ENCODE measurements at regions not wholly inside any gene's neighbourhood (a gene's known extent, or its start where the extent isn't known, plus 50 kb on each side); places are given as distances from the start of the nearest gene placed in this dataset.

- H3K4me2 ChIP-seq (ENCODE audit: low read length), result no peak overlapping the region
- no peak overlapping the region for H2AFZ ChIP-seq (ENCODE audit: low read depth, low read length)
- no peaks in the 10 kb centered on the region for H3K9me3 ChIP-seq (ENCODE audit: low read length)
- H3K27ac ChIP-seq (ENCODE audit: low read length), result no peak overlapping the region
- TF ChIP-seq REST (IDR thresholded peaks at IDR 0.05; ENCODE audit: borderline replicate concordance) (no peak), SMC3 (conservative IDR thresholded peaks at IDR 0.05; ENCODE audit: poor library complexity) (no peak), CTCF (IDR thresholded peaks at IDR 0.05; ENCODE audit: poor library complexity, severe bottlenecking) (no peak), MXI1 (conservative IDR thresholded peaks at IDR 0.05; ENCODE audit: poor library complexity, severe bottlenecking) (no peak), RAD21 (conservative IDR thresholded peaks at IDR 0.05) (no peak), POLR2AphosphoS5 (IDR thresholded peaks at IDR 0.05) (no peak), TAF1 (IDR thresholded peaks at IDR 0.05; ENCODE audit: low read depth) (no peak), EZH2 (IDR thresholded peaks at IDR 0.05; ENCODE audit: borderline replicate concordance, insufficient read depth, low read length, poor library complexity, severe bottlenecking) (no peak), EP300 (conservative IDR thresholded peaks at IDR 0.05; ENCODE audit: poor library complexity, severe bottlenecking) (no peak)
- H3K36me3 ChIP-seq (ENCODE audit: insufficient read depth, low read length), result no peaks in the 10 kb centered on the region
- no peak overlapping the region for H3K9ac ChIP-seq (ENCODE audit: low read length)
- no peak overlapping the region for H3K4me3 ChIP-seq (ENCODE audit: low read length)
- no peaks in the 10 kb centered on the region for H3K9me2 ChIP-seq (ENCODE audit: insufficient read depth, low read length)
- H3K27me3 ChIP-seq (ENCODE audit: insufficient read depth, low read depth, low read length), result no peaks in the 10 kb centered on the region
- no peaks in the 10 kb centered on the region for H3F3A ChIP-seq (ENCODE audit: insufficient read depth, low read length, poor library complexity, severe bottlenecking)
- H4K20me1 ChIP-seq (ENCODE audit: insufficient read depth), result no peaks in the 10 kb centered on the region
- no peaks in the 10 kb centered on the region for H3K79me2 ChIP-seq (replicated peaks; ENCODE audit: insufficient read depth, low read length)
These were observed 391.2 kb upstream of the MAP3K7 start for GRCh38 chr6:90978046-90978445.

GRCh38 chr6:90977513-90977912 lies 390.6 kb upstream of the MAP3K7 start:
- H3K9me2 ChIP-seq (ENCODE audit: insufficient read depth, low read length), result no peaks in the 10 kb centered on the region
- H3K9ac ChIP-seq (ENCODE audit: low read length), result no peak overlapping the region
- H2AFZ ChIP-seq (ENCODE audit: low read depth, low read length), result no peak overlapping the region
- H3K4me2 ChIP-seq (ENCODE audit: low read length), result no peak overlapping the region
- H3K27ac ChIP-seq (ENCODE audit: low read length), result no peak overlapping the region
- no peaks in the 10 kb centered on the region for H3K36me3 ChIP-seq (ENCODE audit: insufficient read depth, low read length)
- H3K4me3 ChIP-seq (ENCODE audit: low read length), result no peak overlapping the region
- no peaks in the 10 kb centered on the region for H4K20me1 ChIP-seq (ENCODE audit: insufficient read depth)
- TF ChIP-seq RAD21 (conservative IDR thresholded peaks at IDR 0.05), result no peak
- TF ChIP-seq REST (IDR thresholded peaks at IDR 0.05; ENCODE audit: borderline replicate concordance), result no peak
- no peak for TF ChIP-seq SMC3 (conservative IDR thresholded peaks at IDR 0.05; ENCODE audit: poor library complexity)
- no peak for TF ChIP-seq POLR2AphosphoS5 (IDR thresholded peaks at IDR 0.05)
- no peak for TF ChIP-seq EZH2 (IDR thresholded peaks at IDR 0.05; ENCODE audit: borderline replicate concordance, insufficient read depth, low read length, poor library complexity, severe bottlenecking)
- no peak for TF ChIP-seq TAF1 (IDR thresholded peaks at IDR 0.05; ENCODE audit: low read depth)
- TF ChIP-seq MXI1 (conservative IDR thresholded peaks at IDR 0.05; ENCODE audit: poor library complexity, severe bottlenecking), result no peak
- no peak for TF ChIP-seq CTCF (IDR thresholded peaks at IDR 0.05; ENCODE audit: poor library complexity, severe bottlenecking)
- no peak for TF ChIP-seq EP300 (conservative IDR thresholded peaks at IDR 0.05; ENCODE audit: poor library complexity, severe bottlenecking)
- no peaks in the 10 kb centered on the region for H3F3A ChIP-seq (ENCODE audit: insufficient read depth, low read length, poor library complexity, severe bottlenecking)
- no peaks in the 10 kb centered on the region for H3K27me3 ChIP-seq (ENCODE audit: insufficient read depth, low read depth, low read length)
- H3K79me2 ChIP-seq (replicated peaks; ENCODE audit: insufficient read depth, low read length), result no peaks in the 10 kb centered on the region
- no peaks in the 10 kb centered on the region for H3K9me3 ChIP-seq (ENCODE audit: low read length)
